ENCODE measurements at regions not wholly inside any gene's neighbourhood (a gene's known extent, or its start where the extent isn't known, plus 50 kb on each side); places are given as distances from the start of the nearest gene placed in this dataset.
A peak's percentile ranks its signal among the peaks of the same experiment; 100 is the strongest.

GRCh38 chr6:141347086-141347485, 785.6 kb upstream of the GJE1 start:
- Histone ChIP-seq H3K36me3 (no peaks in the 10 kb centered on the region), H3K27me3 (no peaks in the 10 kb centered on the region), H3K9me3 (no peaks in the 10 kb centered on the region), H3K4me3 (no peak overlapping the region), H3K27ac (no peak overlapping the region), H3K4me1 (no peaks in the 10 kb centered on the region)
- intact Hi-C loops (cut with DNase I): no loop called here
- TF ChIP-seq POLR2A (IDR thresholded peaks at IDR 0.05) (no peak), CTCF (IDR thresholded peaks at IDR 0.05) (no peak)
- 85 to 88% methylated on average over 1 of the region's 1 CpG for WGBS, 2 donors
- DNase-seq: no peak

GRCh38 chr6:141346535-141346934, 786.2 kb upstream of the GJE1 start:
- no peak overlapping the region for H3K27ac ChIP-seq
- 65 to 71% methylated on average over 1 of the region's 1 CpG for WGBS, 2 donors
- DNase-seq: no peak
- H3K9me3 ChIP-seq: no peaks in the 10 kb centered on the region
- H3K36me3 ChIP-seq: no peaks in the 10 kb centered on the region
- H3K4me3 ChIP-seq: no peak overlapping the region
- H3K27me3 ChIP-seq: no peaks in the 10 kb centered on the region
- intact Hi-C loops (cut with DNase I): no loop called here
- no peak for TF ChIP-seq POLR2A (IDR thresholded peaks at IDR 0.05)
- TF ChIP-seq CTCF (IDR thresholded peaks at IDR 0.05): no peak
- no peaks in the 10 kb centered on the region for H3K4me1 ChIP-seq

GRCh38 chr6:141337191-141337590, 795.5 kb upstream of the GJE1 start:
- intact Hi-C loops (cut with DNase I): no loop called here
- H3K9me3 ChIP-seq: no peaks in the 10 kb centered on the region
- no peak overlapping the region for H3K4me3 ChIP-seq
- no peak overlapping the region for H3K27ac ChIP-seq
- H3K36me3 ChIP-seq: no peaks in the 10 kb centered on the region
- WGBS, 2 donors: 67 to 71% methylated on average over 2 of the region's 2 CpGs
- no peaks in the 10 kb centered on the region for H3K27me3 ChIP-seq
- DNase-seq: no peak
- no peaks in the 10 kb centered on the region for H3K4me1 ChIP-seq
- TF ChIP-seq POLR2A (IDR thresholded peaks at IDR 0.05): no peak
- TF ChIP-seq CTCF (IDR thresholded peaks at IDR 0.05): no peak

- H3K4me1 ChIP-seq: no peaks in the 10 kb centered on the region
- no peak overlapping the region for H3K4me3 ChIP-seq
- no peak for DNase-seq
- intact Hi-C loops (cut with DNase I): no loop called here
- no peaks in the 10 kb centered on the region for H3K27me3 ChIP-seq
- no peak for TF ChIP-seq CTCF (IDR thresholded peaks at IDR 0.05)
- no peak for TF ChIP-seq POLR2A (IDR thresholded peaks at IDR 0.05)
- H3K36me3 ChIP-seq: no peaks in the 10 kb centered on the region
- H3K27ac ChIP-seq: no peak overlapping the region
- H3K9me3 ChIP-seq: no peaks in the 10 kb centered on the region
- 49 to 75% methylated on average over 4 of the region's 4 CpGs for WGBS, 2 donors
These were observed 797.0 kb upstream of the GJE1 start for GRCh38 chr6:141335477-141336273.

- intact Hi-C loops (cut with DNase I): no loop called here
- no peaks in the 10 kb centered on the region for H3K4me1 ChIP-seq
- TF ChIP-seq CTCF (IDR thresholded peaks at IDR 0.05): no peak
- TF ChIP-seq POLR2A (IDR thresholded peaks at IDR 0.05): no peak
- H3K4me3 ChIP-seq: peak overlapping the region in 2 of 4 donors; percentile 23 to 53
- peak overlapping the region in 1 of 4 donors; percentile 50 for H3K27ac ChIP-seq
- H3K36me3 ChIP-seq: no peaks in the 10 kb centered on the region
- DNase-seq: no peak
- no peaks in the 10 kb centered on the region for H3K9me3 ChIP-seq
- H3K27me3 ChIP-seq: no peaks in the 10 kb centered on the region
These were observed 805.8 kb upstream of the GJE1 start for GRCh38 chr6:141326925-141327324.
